ENCODE measurements at regions not wholly inside any gene's neighbourhood (a gene's known extent, or its start where the extent isn't known, plus 50 kb on each side); places are given as distances from the start of the nearest gene placed in this dataset.

DNA sequence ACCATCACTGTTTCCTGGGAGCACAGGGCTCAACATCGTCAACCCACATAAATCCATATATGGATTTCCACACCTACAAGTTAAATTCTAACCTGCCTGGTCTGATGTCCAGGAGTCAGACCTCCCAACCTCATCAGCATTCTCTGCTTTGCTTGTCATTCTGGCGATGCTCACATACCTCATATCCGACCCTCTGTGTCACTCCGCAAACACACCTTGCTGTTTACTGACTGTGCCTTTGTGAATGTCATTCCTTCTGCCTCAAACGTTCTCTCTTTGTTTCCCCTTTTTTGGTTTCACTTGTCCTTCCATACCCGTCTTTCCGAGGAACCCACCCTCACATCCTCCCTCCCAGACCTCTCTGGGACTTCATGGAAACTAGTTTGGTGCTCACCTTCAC lies 187.1 kb downstream of the ACTR3 start:
- DNase-seq = no peak

DNA sequence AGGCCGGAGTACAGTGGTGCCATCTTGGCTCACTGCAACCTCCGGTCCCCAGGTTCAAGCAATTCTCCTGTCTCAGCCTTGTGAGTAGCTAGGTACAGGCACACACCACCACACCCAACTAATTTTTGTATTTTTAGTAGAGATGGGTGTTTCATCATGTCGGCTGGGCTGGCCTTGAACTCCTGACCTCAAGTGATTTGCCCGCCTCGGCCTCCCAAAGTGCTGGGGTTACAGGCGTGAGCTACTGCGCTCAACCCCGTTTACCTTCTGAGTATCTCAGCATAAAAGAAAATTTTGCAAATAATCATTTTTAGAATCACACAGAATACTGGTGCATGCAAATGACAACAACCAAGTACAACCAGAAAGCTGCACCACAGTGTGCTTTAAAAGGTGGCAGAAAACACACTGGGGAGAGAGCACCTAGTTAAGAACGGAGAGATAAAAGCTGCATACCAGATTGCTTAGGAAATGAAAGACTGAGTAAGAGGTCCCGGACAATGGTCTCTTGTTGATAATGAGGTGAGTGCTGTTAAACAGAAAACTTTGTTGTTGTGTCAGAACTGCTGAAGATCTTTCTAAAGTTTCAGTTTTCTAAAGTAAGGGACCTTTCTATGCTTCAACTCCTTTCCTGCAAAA lies 189.6 kb downstream of the ACTR3 start:
- no peak for DNase-seq
- WGBS, 2 donors = 69 to 74% methylated on average over 10 of the region's 10 CpGs
- TF ChIP-seq POLR2A (IDR thresholded peaks at IDR 0.05) = no peak
- no peak for TF ChIP-seq CTCF (IDR thresholded peaks at IDR 0.05)
- H3K27me3 ChIP-seq = no peaks in the 10 kb centered on the region
- no peak overlapping the region for H3K4me3 ChIP-seq
- ATAC-seq = peak; percentile 27
- intact Hi-C loops (cut with DNase I) = no loop called here
- no peak overlapping the region for H3K27ac ChIP-seq
- H3K9me3 ChIP-seq = no peaks in the 10 kb centered on the region
- H3K4me1 ChIP-seq = peaks cover 19% of the 10 kb centered on the region
- H3K36me3 ChIP-seq (replicated peaks in 1 of 2; ENCODE audit: insufficient read depth in 1 of 2, low read depth in 2 of 2) = no peaks in the 10 kb centered on the region

More for the DNA sequence above, 187.1 kb downstream of the ACTR3 start:
- intact Hi-C loops (cut with DNase I) = no loop called here
- WGBS, 2 donors = 62 to 66% methylated on average over 7 of the region's 7 CpGs
- peaks cover under 1% of the 10 kb centered on the region for H3K4me1 ChIP-seq
- H3K4me3 ChIP-seq = no peak overlapping the region
- H3K36me3 ChIP-seq (replicated peaks in 1 of 2; ENCODE audit: insufficient read depth in 1 of 2, low read depth in 2 of 2) = no peaks in the 10 kb centered on the region
- H3K27me3 ChIP-seq = no peaks in the 10 kb centered on the region
- H3K9me3 ChIP-seq = no peaks in the 10 kb centered on the region
- no peak for TF ChIP-seq POLR2A (IDR thresholded peaks at IDR 0.05)
- TF ChIP-seq CTCF (IDR thresholded peaks at IDR 0.05) = no peak
- ATAC-seq = no peak
- no peak overlapping the region for H3K27ac ChIP-seq

DNA sequence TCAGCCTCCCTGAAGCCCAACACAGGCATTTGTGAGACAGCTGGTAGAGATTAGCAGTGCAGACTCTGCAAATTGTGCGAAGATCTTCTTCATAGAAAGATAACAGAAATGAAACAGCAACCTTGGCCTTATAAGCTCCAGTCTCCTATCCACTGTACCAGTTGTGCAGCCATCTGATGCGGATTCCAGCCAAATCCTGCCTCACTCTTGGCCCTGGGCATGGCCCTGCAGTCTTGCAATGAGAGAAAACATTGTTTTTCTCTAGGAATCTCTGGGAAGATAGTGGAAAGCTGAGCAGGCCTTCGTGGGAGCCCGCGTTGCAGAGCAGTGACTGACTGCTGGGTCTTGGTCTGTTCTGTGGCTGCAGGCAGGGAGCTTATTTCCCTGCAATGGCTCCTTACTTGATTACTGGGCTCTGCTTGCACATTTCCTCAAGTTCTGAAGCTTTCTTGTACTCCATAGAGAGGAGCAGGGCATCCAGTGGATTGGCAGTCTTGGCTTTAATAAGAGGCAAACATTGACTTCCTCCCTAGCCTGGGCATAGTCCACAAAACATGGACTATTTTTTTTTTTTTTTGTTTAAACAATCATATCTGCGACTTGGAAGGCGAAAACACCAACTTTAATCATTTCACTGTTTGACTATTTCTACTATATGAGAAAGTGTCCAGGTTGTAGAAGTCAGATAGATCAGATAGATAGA lies 193.0 kb downstream of the ACTR3 start:
- no peak for TF ChIP-seq CTCF (IDR thresholded peaks at IDR 0.05)
- no peak for TF ChIP-seq POLR2A (IDR thresholded peaks at IDR 0.05)
- no peaks in the 10 kb centered on the region for H3K36me3 ChIP-seq (replicated peaks in 1 of 2; ENCODE audit: insufficient read depth in 1 of 2, low read depth in 2 of 2)
- H3K9me3 ChIP-seq = no peaks in the 10 kb centered on the region
- peak in 3 of 4 donors; percentile 25 to 55 (median 41) for DNase-seq
- no peak overlapping the region for H3K4me3 ChIP-seq
- H3K27ac ChIP-seq = peak overlapping the region in 3 of 4 donors; percentile 9 to 25 (median 18)
- H3K27me3 ChIP-seq = no peaks in the 10 kb centered on the region
- peak; percentile 67 for ATAC-seq
- H3K4me1 ChIP-seq = peaks cover 19% of the 10 kb centered on the region
- intact Hi-C loops (cut with DNase I) = no loop called here
- WGBS, 2 donors = 22 to 31% methylated on average over 3 to 7 of the region's 7 CpGs

DNA sequence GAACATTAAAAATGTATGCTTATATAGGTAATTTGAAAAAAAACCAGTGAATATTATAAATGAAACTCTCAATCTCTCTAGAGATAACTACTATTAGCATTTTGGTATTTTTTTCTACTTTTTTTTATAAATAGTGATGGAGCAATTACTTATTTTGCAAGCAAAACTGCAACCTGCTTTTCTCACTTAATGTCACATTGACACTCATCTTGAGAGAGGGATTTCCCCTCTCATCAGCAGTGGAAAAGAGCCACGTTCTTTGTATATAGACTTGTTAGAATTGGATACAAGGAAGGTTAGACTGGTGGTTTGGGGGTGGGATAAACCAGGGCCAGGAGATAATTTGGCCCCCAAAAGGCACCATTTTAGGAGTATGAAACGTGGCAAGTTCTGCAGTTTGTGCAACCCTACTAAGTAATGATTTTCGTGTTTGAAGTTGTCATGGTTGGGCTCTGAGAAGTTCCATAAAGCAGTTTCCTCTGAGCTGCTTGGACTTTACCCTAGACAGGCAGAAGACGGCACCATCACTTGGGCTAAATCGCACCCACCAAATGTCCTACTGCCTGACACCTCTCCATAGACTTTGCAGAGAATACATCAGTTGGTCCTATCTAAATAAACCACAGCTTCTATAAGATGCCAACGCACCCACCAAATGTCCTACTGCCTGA lies 194.0 kb downstream of the ACTR3 start:
- WGBS, 2 donors = 66 to 82% methylated on average over 5 to 6 of the region's 6 CpGs
- DNase-seq (no peak), ATAC-seq (no peak)
- no peaks in the 10 kb centered on the region for H3K9me3 ChIP-seq
- TF ChIP-seq POLR2A (IDR thresholded peaks at IDR 0.05) (no peak), CTCF (IDR thresholded peaks at IDR 0.05) (no peak)
- intact Hi-C loops (cut with DNase I) = no loop called here
- no peak overlapping the region for H3K27ac ChIP-seq
- no peaks in the 10 kb centered on the region for H3K27me3 ChIP-seq
- no peaks in the 10 kb centered on the region for H3K36me3 ChIP-seq (replicated peaks in 1 of 2; ENCODE audit: insufficient read depth in 1 of 2, low read depth in 2 of 2)
- peaks cover 19% of the 10 kb centered on the region for H3K4me1 ChIP-seq
- H3K4me3 ChIP-seq = no peak overlapping the region

Measured in body of pancreas (tissue), 4 donors.